Gastrocnemius medialis (tissue), 4 donors: ENCODE measurements at regions not wholly inside any gene's neighbourhood (a gene's known extent, or its start where the extent isn't known, plus 50 kb on each side); places are given as distances from the start of the nearest gene placed in this dataset.

Experiments used
- POLR2A ChIP-seq, 2 donors: fragments of 450-650 bp; IDR thresholded peaks; one replicate each; pipeline ENCODE4 v1.6.1; 2017; ENCODE audit warnings: antibody characterized with exemption in 2 of 2, mild to moderate bottlenecking in 2 of 2, moderate library complexity in 2 of 2
- TF ChIP-seq, protein P1 (sequence below), 5 experiments: fragments of 450-650 bp in 3 of 5; fragments of 200-600 bp in 2 of 5; sonication (generic) in 2 of 5; IDR thresholded peaks in 4 of 5; conservative IDR thresholded peaks in 1 of 5; 1 replicate in 4 of 5; 2 replicates in 1 of 5; pipeline ENCODE4 v1.5.1; 2016 to 2019; ENCODE audit warnings: antibody characterized with exemption in 5 of 5, mild to moderate bottlenecking in 3 of 5, moderate library complexity in 3 of 5

DNA sequence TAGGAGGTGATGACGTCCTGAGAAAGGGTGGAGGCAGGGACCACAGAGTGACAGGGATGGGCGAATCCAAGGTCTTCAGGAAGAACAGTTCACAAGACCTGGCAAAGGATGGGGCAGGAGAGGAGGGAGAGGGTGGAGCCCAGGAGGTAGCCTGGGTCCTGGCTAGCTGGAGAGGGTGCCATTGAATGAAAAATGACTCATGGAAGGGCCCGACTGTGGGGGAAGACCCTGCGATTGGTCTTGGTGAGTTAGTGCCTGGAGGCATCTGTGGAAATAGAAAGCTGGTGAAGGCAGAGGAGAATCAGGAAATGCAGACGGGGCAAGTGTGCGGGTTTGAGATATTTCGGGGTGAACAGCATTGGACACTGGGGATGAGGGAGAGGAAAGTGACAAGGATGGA lies 60.3 kb upstream of the SLC45A1 start:
- TF ChIP-seq, protein P1, sequence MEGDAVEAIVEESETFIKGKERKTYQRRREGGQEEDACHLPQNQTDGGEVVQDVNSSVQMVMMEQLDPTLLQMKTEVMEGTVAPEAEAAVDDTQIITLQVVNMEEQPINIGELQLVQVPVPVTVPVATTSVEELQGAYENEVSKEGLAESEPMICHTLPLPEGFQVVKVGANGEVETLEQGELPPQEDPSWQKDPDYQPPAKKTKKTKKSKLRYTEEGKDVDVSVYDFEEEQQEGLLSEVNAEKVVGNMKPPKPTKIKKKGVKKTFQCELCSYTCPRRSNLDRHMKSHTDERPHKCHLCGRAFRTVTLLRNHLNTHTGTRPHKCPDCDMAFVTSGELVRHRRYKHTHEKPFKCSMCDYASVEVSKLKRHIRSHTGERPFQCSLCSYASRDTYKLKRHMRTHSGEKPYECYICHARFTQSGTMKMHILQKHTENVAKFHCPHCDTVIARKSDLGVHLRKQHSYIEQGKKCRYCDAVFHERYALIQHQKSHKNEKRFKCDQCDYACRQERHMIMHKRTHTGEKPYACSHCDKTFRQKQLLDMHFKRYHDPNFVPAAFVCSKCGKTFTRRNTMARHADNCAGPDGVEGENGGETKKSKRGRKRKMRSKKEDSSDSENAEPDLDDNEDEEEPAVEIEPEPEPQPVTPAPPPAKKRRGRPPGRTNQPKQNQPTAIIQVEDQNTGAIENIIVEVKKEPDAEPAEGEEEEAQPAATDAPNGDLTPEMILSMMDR (IDR thresholded peaks at IDR 0.05 in 4 of 5, conservative IDR thresholded peaks at IDR 0.05 in 1 of 5), result no peak
- TF ChIP-seq POLR2A (IDR thresholded peaks at IDR 0.05), result no peak
